ENCODE measurements at regions not wholly inside any gene's neighbourhood (a gene's known extent, or its start where the extent isn't known, plus 50 kb on each side); places are given as distances from the start of the nearest gene placed in this dataset.

DNA sequence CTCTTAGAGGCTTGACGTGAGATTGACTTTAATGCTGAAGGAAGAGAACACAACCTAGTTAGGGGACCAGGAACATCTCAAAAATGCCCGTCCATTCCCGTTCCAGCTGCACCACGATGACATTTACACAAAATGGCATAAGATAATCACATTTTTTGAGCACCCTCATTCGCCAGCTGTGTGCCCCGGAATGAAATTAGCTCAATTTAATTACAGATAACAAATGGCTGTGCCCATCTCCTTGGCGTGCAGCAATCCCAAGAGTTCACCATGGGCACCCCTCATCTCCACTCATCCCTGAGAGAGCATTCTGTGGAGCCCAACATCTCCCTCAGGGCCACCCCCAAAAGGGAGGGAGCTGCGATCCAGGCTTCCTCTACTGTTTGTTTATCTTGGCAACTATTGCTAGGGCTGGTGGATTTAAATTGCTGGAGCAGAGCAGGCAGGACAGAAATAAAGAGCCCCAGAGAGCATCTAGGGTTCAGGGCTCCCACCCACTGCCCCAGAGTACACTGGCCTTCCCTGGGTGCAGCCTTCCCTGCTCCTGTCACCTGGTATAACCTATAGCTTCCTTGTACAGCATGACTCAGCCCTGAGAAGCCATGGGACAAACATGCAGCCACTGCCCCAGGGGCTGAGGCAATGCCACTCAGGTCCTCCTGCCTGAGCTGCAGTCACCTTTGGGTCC lies 263.5 kb downstream of the ZEB1 start:
- DNase-seq = no peak

DNA sequence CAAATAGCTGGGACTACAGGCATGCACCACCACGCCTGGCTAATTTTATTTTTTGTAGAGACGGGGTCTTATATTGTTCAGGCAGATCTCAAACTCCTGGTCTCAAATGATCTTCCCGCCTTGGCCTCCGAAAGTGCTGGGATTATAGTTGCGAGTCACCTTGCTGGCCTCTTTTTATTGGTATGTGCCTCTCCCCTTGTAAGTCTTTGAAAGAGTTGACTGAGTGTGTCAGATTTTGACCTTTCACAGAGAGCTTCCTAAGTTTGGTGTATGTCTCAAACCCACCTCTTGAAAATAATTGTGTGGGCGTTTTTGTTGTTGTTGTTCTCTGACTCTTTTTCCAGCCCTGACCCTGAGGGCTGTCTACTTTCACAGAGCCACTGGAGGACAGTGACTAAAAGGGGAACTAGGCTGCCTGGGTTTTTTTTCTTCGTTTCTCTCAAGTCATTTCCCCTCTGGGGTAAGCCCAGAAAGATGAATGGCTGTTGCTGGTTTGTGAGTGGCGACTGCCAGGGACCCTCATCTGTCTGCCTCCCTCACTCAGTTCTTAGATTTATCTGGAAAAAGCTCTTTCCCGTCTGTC lies 262.8 kb downstream of the ZEB1 start:
- no peak for DNase-seq

DNA sequence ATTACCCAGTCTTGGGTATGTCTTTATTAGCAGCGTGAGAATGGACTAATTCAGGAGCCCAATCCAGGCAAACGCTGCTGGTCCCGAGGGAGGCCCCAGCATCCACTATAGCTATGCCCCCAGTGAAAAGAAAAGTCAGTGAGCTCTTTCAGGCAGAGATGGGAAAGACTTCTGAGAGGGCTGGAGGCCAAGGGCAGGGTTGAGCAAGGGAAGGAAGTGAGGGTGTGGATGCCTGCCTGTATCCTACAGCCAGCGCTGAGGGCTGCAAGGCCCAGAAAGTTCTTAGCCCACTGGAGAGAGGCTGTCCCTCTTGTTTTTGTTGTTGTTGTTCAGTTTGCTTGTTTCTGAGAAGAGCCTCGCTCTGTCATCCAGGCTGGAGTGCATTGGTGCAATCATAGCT lies 261.6 kb downstream of the ZEB1 start:
- DNase-seq = no peak
